GM18858 (cell line): ENCODE measurements at regions not wholly inside any gene's neighbourhood (a gene's known extent, or its start where the extent isn't known, plus 50 kb on each side); places are given as distances from the start of the nearest gene placed in this dataset.

Experiments
- ATAC-seq: cut with Tn5 transposase; IDR thresholded peaks from one replicate; pipeline ENCODE4 v1.9.1; 2021; ENCODE audit not compliant: unreplicated experiment

GRCh38 chr3:193978030-193978429, 157.9 kb upstream of the HES1 start:
- no peak for ATAC-seq

GRCh38 chr3:193978486-193978885, 157.5 kb upstream of the HES1 start:
- no peak for ATAC-seq

- no peak for ATAC-seq
Observed at GRCh38 chr3:193980326-193980725, 155.6 kb upstream of the HES1 start.

GRCh38 chr3:193980905-193981304, 155.0 kb upstream of the HES1 start:
- ATAC-seq = no peak

- no peak for ATAC-seq
Observed at GRCh38 chr3:193981504-193981903, 154.4 kb upstream of the HES1 start.

GRCh38 chr3:193982258-193982659, 153.7 kb upstream of the HES1 start:
- no peak for ATAC-seq

GRCh38 chr3:193983846-193984818, 151.8 kb upstream of the HES1 start:
- ATAC-seq = no peak

GRCh38 chr3:193984876-193985275, 151.1 kb upstream of the HES1 start:
- no peak for ATAC-seq

- no peak for ATAC-seq
Observed at GRCh38 chr3:193987186-193987585, 148.8 kb upstream of the HES1 start.

GRCh38 chr3:193989186-193989585, 146.8 kb upstream of the HES1 start:
- no peak for ATAC-seq

- no peak for ATAC-seq
Observed at GRCh38 chr3:193991666-193992424, 144.1 kb upstream of the HES1 start.

- no peak for ATAC-seq
Observed at GRCh38 chr3:193992425-193993037, 143.4 kb upstream of the HES1 start.

GRCh38 chr3:193996221-193996620, 139.7 kb upstream of the HES1 start:
- ATAC-seq = no peak

- ATAC-seq = no peak
Observed at GRCh38 chr3:193996641-193997089, 139.3 kb upstream of the HES1 start.

GRCh38 chr3:193997228-193998122, 138.5 kb upstream of the HES1 start:
- no peak for ATAC-seq

GRCh38 chr3:193998123-193998448, 137.9 kb upstream of the HES1 start:
- no peak for ATAC-seq

GRCh38 chr3:193998628-193999195, 137.2 kb upstream of the HES1 start:
- no peak for ATAC-seq

- no peak for ATAC-seq
Observed at GRCh38 chr3:194000100-194000499, 135.8 kb upstream of the HES1 start.

- no peak for ATAC-seq
Observed at GRCh38 chr3:194000712-194001111, 135.2 kb upstream of the HES1 start.

- ATAC-seq = no peak
Observed at GRCh38 chr3:194001728-194002459, 134.1 kb upstream of the HES1 start.
